GM23338 (cell line): ENCODE measurements at regions not wholly inside any gene's neighbourhood (a gene's known extent, or its start where the extent isn't known, plus 50 kb on each side); places are given as distances from the start of the nearest gene placed in this dataset.

Experiments
- ATAC-seq: fragments of 200-7000 bp; cut with Tn5 transposase; 3 replicates; pipeline ENCODE4 v1.9.1; 2020
- DNase-seq: peaks from one replicate; pipeline ENCODE4 v3.0.0-alpha.2; 2015; ENCODE audit warnings: low spot score
- H2AFZ ChIP-seq: fragments of 200-600 bp; sonication (generic); 2 replicates; pipeline ENCODE4 v1.8.0; 2016; ENCODE audit warnings: antibody characterized with exemption, mild to moderate bottlenecking, moderate library complexity
- H3F3A ChIP-seq: fragments of 200-600 bp; sonication (generic); replicated peaks from 2 replicates; pipeline ENCODE4 v1.8.0; 2017; ENCODE audit warnings: antibody characterized with exemption, mixed run types, low read depth
- H3K27ac ChIP-seq: fragments of 200-600 bp; sonication (generic); 2 replicates; pipeline ENCODE4 v1.6.1; 2016; ENCODE audit warnings: low read depth
- H3K27me3 ChIP-seq: fragments of 200-600 bp; sonication (generic); 2 replicates; pipeline ENCODE4 v1.8.0; 2016; ENCODE audit warnings: mild to moderate bottlenecking, mixed run types, moderate library complexity; ENCODE audit not compliant: insufficient read depth
- H3K36me3 ChIP-seq: fragments of 200-600 bp; sonication (generic); 2 replicates; pipeline ENCODE4 v1.8.0; 2016; ENCODE audit warnings: mild to moderate bottlenecking; ENCODE audit not compliant: insufficient read depth
- H3K4me1 ChIP-seq: fragments of 200-600 bp; sonication (generic); 2 replicates; pipeline ENCODE4 v1.8.0; 2016; ENCODE audit warnings: mild to moderate bottlenecking, moderate library complexity; ENCODE audit not compliant: insufficient read depth
- H3K4me2 ChIP-seq: fragments of 200-600 bp; sonication (generic); 2 replicates; pipeline ENCODE4 v1.7.1; 2017; ENCODE audit warnings: mixed run types
- H3K4me3 ChIP-seq: fragments of 200-600 bp; sonication (generic); 2 replicates; pipeline ENCODE4 v1.6.1; 2016; ENCODE audit warnings: mixed run types
- H3K79me2 ChIP-seq: fragments of 200-600 bp; sonication (generic); replicated peaks from 2 replicates; pipeline ENCODE4 v1.8.0; 2017; ENCODE audit warnings: mild to moderate bottlenecking; ENCODE audit not compliant: insufficient read depth
- H3K9me2 ChIP-seq: fragments of 200-600 bp; sonication (generic); 2 replicates; pipeline ENCODE4 v1.8.0; 2017; ENCODE audit not compliant: insufficient read depth
- H4K20me1 ChIP-seq: fragments of 200-600 bp; sonication (generic); replicated peaks from 2 replicates; pipeline ENCODE4 v1.8.0; 2017; ENCODE audit warnings: mild to moderate bottlenecking; ENCODE audit not compliant: insufficient read depth
- H3K27ac Mint-ChIP-seq: 2 replicates; pipeline ENCODE4 v1.8.0; 2020; ENCODE audit warnings: inconsistent platforms, mild to moderate bottlenecking, moderate library complexity, mixed read lengths
- H3K27me3 Mint-ChIP-seq: 3 replicates; pipeline ENCODE4 v1.8.0; 2022; ENCODE audit warnings: low read depth, mild to moderate bottlenecking, moderate library complexity, mixed read lengths, inconsistent platforms; ENCODE audit not compliant: insufficient read depth, poor library complexity
- H3K36me3 Mint-ChIP-seq: 3 replicates; pipeline ENCODE4 v1.8.0; 2021; ENCODE audit warnings: low read depth, mild to moderate bottlenecking, inconsistent platforms, moderate library complexity, mixed read lengths
- H3K4me1 Mint-ChIP-seq: 3 replicates; pipeline ENCODE4 v1.8.0; 2020; ENCODE audit warnings: mild to moderate bottlenecking, inconsistent platforms, mixed read lengths
- H3K4me3 Mint-ChIP-seq: 3 replicates; pipeline ENCODE4 v1.8.0; 2021; ENCODE audit warnings: moderate library complexity, mild to moderate bottlenecking, inconsistent platforms, mixed read lengths
- H3K9me3 Mint-ChIP-seq: 3 replicates; pipeline ENCODE4 v1.8.0; 2020; ENCODE audit warnings: moderate library complexity, mild to moderate bottlenecking, inconsistent platforms, mixed read lengths
- CREB1 ChIP-seq: fragments of 250-450 bp; sonication (Bioruptor Pico); IDR thresholded peaks from 2 replicates; pipeline ENCODE4 v1.5.0; 2020; ENCODE audit warnings: low read depth, mild to moderate bottlenecking, moderate library complexity
- ETS1 ChIP-seq: IDR thresholded peaks from 2 replicates; pipeline ENCODE4 v1.6.1; 2016; ENCODE audit warnings: antibody characterized with exemption
- EZH2 ChIP-seq: fragments of 200-600 bp; sonication (generic); IDR thresholded peaks from one replicate; pipeline ENCODE4 v1.8.0; 2017; ENCODE audit warnings: antibody characterized with exemption, mild to moderate bottlenecking, low read depth; ENCODE audit not compliant: unreplicated experiment
- EZH2phosphoT487 ChIP-seq: fragments of 200-600 bp; sonication (generic); IDR thresholded peaks from one replicate; pipeline ENCODE4 v1.8.1; 2018; ENCODE audit warnings: antibody characterized with exemption; ENCODE audit not compliant: unreplicated experiment
- JUNB ChIP-seq: IDR thresholded peaks from one replicate; pipeline ENCODE4 v1.6.1; 2016; ENCODE audit warnings: antibody characterized with exemption; ENCODE audit not compliant: unreplicated experiment
- NANOG ChIP-seq: IDR thresholded peaks from 2 replicates; pipeline ENCODE4 v1.6.1; 2016; ENCODE audit warnings: antibody characterized with exemption, borderline replicate concordance
- POLR2AphosphoS5 ChIP-seq: IDR thresholded peaks from 2 replicates; pipeline ENCODE4 v1.6.1; 2016; ENCODE audit warnings: antibody characterized with exemption, low read depth
- STAT1 ChIP-seq: IDR thresholded peaks from one replicate; pipeline ENCODE4 v1.6.1; 2016; ENCODE audit warnings: antibody characterized with exemption; ENCODE audit not compliant: unreplicated experiment
- ZNF114 ChIP-seq: fragments of 250-450 bp; sonication (Bioruptor Pico); IDR thresholded peaks from 2 replicates; pipeline ENCODE4 v1.5.0; 2020; ENCODE audit warnings: mild to moderate bottlenecking, moderate library complexity
- ZNF331 ChIP-seq: fragments of 250-450 bp; sonication (Bioruptor Pico); IDR thresholded peaks from 2 replicates; pipeline ENCODE4 v1.5.0; 2020; ENCODE audit warnings: low read depth, mild to moderate bottlenecking, moderate library complexity
- ZNF462 ChIP-seq: fragments of 250-450 bp; sonication (Bioruptor Pico); IDR thresholded peaks from 2 replicates; pipeline ENCODE4 v1.5.0; 2020; ENCODE audit warnings: mild to moderate bottlenecking, moderate library complexity
- TF ChIP-seq, protein P1 (sequence below), 2 experiments: fragments of 200-600 bp in 1 of 2; sonication (generic) in 1 of 2; conservative IDR thresholded peaks; 2 replicates each; pipeline versions ENCODE4 v1.5.1 to v1.6.1; 2016 to 2017; ENCODE audit warnings: antibody characterized with exemption in 2 of 2, low read depth in 2 of 2, mild to moderate bottlenecking in 2 of 2, moderate library complexity in 1 of 2
- TF ChIP-seq, protein P2 (sequence below): IDR thresholded peaks from one replicate; pipeline ENCODE4 v1.6.1; 2018; ENCODE audit warnings: antibody characterized with exemption; ENCODE audit not compliant: unreplicated experiment

GRCh38 chr9:78438211-78438610 lies 141.3 kb downstream of the PSAT1 start:
- no peak for TF ChIP-seq ETS1
- no peak for TF ChIP-seq JUNB
- no peak for TF ChIP-seq ZNF331
- no peak for TF ChIP-seq ZNF462
- TF ChIP-seq POLR2AphosphoS5, result no peak
- TF ChIP-seq, protein P1, sequence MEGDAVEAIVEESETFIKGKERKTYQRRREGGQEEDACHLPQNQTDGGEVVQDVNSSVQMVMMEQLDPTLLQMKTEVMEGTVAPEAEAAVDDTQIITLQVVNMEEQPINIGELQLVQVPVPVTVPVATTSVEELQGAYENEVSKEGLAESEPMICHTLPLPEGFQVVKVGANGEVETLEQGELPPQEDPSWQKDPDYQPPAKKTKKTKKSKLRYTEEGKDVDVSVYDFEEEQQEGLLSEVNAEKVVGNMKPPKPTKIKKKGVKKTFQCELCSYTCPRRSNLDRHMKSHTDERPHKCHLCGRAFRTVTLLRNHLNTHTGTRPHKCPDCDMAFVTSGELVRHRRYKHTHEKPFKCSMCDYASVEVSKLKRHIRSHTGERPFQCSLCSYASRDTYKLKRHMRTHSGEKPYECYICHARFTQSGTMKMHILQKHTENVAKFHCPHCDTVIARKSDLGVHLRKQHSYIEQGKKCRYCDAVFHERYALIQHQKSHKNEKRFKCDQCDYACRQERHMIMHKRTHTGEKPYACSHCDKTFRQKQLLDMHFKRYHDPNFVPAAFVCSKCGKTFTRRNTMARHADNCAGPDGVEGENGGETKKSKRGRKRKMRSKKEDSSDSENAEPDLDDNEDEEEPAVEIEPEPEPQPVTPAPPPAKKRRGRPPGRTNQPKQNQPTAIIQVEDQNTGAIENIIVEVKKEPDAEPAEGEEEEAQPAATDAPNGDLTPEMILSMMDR (conservative IDR thresholded peaks at IDR 0.05; ENCODE audit: low read depth in 2 of 2), result no peak
- TF ChIP-seq, protein P2, sequence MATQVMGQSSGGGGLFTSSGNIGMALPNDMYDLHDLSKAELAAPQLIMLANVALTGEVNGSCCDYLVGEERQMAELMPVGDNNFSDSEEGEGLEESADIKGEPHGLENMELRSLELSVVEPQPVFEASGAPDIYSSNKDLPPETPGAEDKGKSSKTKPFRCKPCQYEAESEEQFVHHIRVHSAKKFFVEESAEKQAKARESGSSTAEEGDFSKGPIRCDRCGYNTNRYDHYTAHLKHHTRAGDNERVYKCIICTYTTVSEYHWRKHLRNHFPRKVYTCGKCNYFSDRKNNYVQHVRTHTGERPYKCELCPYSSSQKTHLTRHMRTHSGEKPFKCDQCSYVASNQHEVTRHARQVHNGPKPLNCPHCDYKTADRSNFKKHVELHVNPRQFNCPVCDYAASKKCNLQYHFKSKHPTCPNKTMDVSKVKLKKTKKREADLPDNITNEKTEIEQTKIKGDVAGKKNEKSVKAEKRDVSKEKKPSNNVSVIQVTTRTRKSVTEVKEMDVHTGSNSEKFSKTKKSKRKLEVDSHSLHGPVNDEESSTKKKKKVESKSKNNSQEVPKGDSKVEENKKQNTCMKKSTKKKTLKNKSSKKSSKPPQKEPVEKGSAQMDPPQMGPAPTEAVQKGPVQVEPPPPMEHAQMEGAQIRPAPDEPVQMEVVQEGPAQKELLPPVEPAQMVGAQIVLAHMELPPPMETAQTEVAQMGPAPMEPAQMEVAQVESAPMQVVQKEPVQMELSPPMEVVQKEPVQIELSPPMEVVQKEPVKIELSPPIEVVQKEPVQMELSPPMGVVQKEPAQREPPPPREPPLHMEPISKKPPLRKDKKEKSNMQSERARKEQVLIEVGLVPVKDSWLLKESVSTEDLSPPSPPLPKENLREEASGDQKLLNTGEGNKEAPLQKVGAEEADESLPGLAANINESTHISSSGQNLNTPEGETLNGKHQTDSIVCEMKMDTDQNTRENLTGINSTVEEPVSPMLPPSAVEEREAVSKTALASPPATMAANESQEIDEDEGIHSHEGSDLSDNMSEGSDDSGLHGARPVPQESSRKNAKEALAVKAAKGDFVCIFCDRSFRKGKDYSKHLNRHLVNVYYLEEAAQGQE, result no peak
- TF ChIP-seq STAT1, result no peak
- TF ChIP-seq NANOG, result no peak
- no peak for TF ChIP-seq EZH2
- no peak for TF ChIP-seq EZH2phosphoT487
- no peak for TF ChIP-seq ZNF114 (CRISPR knock-in tag)
- TF ChIP-seq CREB1, result no peak
- Histone ChIP-seq H3K27ac (peak overlapping the region; percentile 40; the same call in 1 of the 2 replicates), H3K27me3 (no peaks in the 10 kb centered on the region), H3K79me2 (no peaks in the 10 kb centered on the region), H3K36me3 (peaks cover 6% of the 10 kb centered on the region; the same call in 1 of the 2 replicates), H2AFZ (no peak overlapping the region), H3K4me1 (peaks cover 31% of the 10 kb centered on the region), H3K4me2 (peak overlapping the region; percentile 72), H3K9me2 (no peaks in the 10 kb centered on the region), H3K4me3 (no peak overlapping the region), H3F3A (no peaks in the 10 kb centered on the region), H4K20me1 (no peaks in the 10 kb centered on the region)
- Mint-ChIP-seq H3K9me3 (peaks cover 11% of the 10 kb centered on the region; the same call in 2 of the 3 replicates), H3K4me3 (no peak overlapping the region), H3K27me3 (peaks cover 4% of the 10 kb centered on the region), H3K36me3 (peaks cover 12% of the 10 kb centered on the region), H3K4me1 (peaks cover 34% of the 10 kb centered on the region), H3K27ac (peak overlapping the region; percentile 6; the same call in 1 of the 2 replicates)
- ATAC-seq (no peak; the same call in 2 of the 3 replicates), DNase-seq (peak; percentile 47)
